DOHH2 (cell line): ENCODE measurements at regions not wholly inside any gene's neighbourhood (a gene's known extent, or its start where the extent isn't known, plus 50 kb on each side); places are given as distances from the start of the nearest gene placed in this dataset.
"Not testable (repeated sequence)": the region's sequence is repeated elsewhere in the genome, so short reads cannot be mapped to it uniquely, and the experiment has no call there.

Source experiments
- H3F3A ChIP-seq: fragments of 200-600 bp; sonication (generic), shearing (Covaris generic); 2 replicates; pipeline ENCODE4 v1.6.0; 2016; ENCODE audit warnings: antibody characterized with exemption, mild to moderate bottlenecking; ENCODE audit not compliant: control insufficient read depth, insufficient read depth
- H3K27ac ChIP-seq: fragments of 200-600 bp; sonication (generic); 2 replicates; pipeline ENCODE4 v1.5.1; 2014; ENCODE audit warnings: low read depth, mild to moderate bottlenecking, low read length, moderate library complexity
- H3K27me3 ChIP-seq: fragments of 200-600 bp; sonication (generic); 2 replicates; pipeline ENCODE4 v1.6.1; 2014; ENCODE audit warnings: mild to moderate bottlenecking, low read length, mixed read lengths; ENCODE audit not compliant: control insufficient read depth
- H3K36me3 ChIP-seq: fragments of 200-600 bp; sonication (generic); 2 replicates; pipeline ENCODE4 v1.6.1; 2014; ENCODE audit warnings: mild to moderate bottlenecking, low read length, moderate library complexity, mixed read lengths; ENCODE audit not compliant: control insufficient read depth
- H3K4me1 ChIP-seq: fragments of 200-600 bp; sonication (generic); 2 replicates; pipeline ENCODE4 v1.6.1; 2014; ENCODE audit warnings: mild to moderate bottlenecking, low read length, mixed read lengths; ENCODE audit not compliant: control insufficient read depth
- H3K4me2 ChIP-seq: fragments of 200-600 bp; sonication (generic); 2 replicates; pipeline ENCODE4 v1.6.0; 2014; ENCODE audit warnings: mild to moderate bottlenecking, low read length, moderate library complexity
- H3K4me3 ChIP-seq: fragments of 200-600 bp; sonication (generic); 2 replicates; pipeline ENCODE4 v1.5.1; 2014; ENCODE audit warnings: mild to moderate bottlenecking, low read length, mixed read lengths
- H3K79me2 ChIP-seq: fragments of 200-600 bp; sonication (generic); 2 replicates; pipeline ENCODE4 v1.6.1; 2014; ENCODE audit warnings: mild to moderate bottlenecking, low read length, mixed read lengths; ENCODE audit not compliant: control insufficient read depth
- H3K9me2 ChIP-seq: fragments of 200-600 bp; sonication (generic); replicated peaks from 2 replicates; pipeline ENCODE4 v1.6.1; 2014; ENCODE audit warnings: mild to moderate bottlenecking, low read length, mixed read lengths; ENCODE audit not compliant: control insufficient read depth
- H3K9me3 ChIP-seq: fragments of 200-600 bp; sonication (generic); 2 replicates; pipeline ENCODE4 v1.6.1; 2014; ENCODE audit warnings: antibody characterized with exemption, low read length, mixed read lengths; ENCODE audit not compliant: control insufficient read depth, insufficient read depth
- H4K20me1 ChIP-seq: fragments of 200-600 bp; sonication (generic); 2 replicates; pipeline ENCODE4 v1.6.0; 2014; ENCODE audit warnings: low read depth, mild to moderate bottlenecking, antibody characterized with exemption, low read length, moderate library complexity; ENCODE audit not compliant: control insufficient read depth, insufficient read depth
- EZH2phosphoT487 ChIP-seq: fragments of 200-600 bp; sonication (generic); IDR thresholded peaks from 2 replicates; pipeline ENCODE4 v1.6.1; 2017; ENCODE audit warnings: borderline replicate concordance, mild to moderate bottlenecking, antibody characterized with exemption, low read length, moderate library complexity, mixed read lengths
- TF ChIP-seq, protein P1 (sequence below): fragments of 200-600 bp; sonication (generic); IDR thresholded peaks from one replicate; pipeline ENCODE4 v1.5.1; 2014; ENCODE audit warnings: antibody characterized with exemption, mild to moderate bottlenecking, low read depth, low read length; ENCODE audit not compliant: poor library complexity, severe bottlenecking

DNA sequence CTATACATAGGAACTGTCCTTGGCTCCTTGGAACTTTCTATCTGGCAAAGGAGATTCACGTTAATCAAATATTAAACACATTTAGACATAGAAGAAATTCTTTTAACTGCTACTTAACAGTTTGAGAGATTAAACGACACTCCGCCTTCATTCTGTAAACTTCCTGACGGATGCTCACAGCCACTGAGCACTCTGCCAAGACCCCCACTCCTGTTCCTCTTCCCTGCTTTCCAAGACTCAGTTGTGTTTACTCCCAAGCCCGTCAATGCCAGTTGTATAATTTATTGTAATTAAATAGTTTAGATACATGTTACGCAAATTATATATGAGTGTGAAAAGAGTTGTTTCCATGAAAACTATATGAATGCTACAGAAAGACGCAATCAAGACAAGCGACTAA is 321.4 kb upstream of the EPHA4 start:
- Histone ChIP-seq H3K9me2 (no peaks in the 10 kb centered on the region), H3K4me3 (no peak overlapping the region), H3K9me3 (no peaks in the 10 kb centered on the region), H4K20me1 (no peaks in the 10 kb centered on the region), H3K27me3 (no peaks in the 10 kb centered on the region), H3K79me2 (no peaks in the 10 kb centered on the region), H3K4me1 (no peaks in the 10 kb centered on the region), H3K4me2 (no peak overlapping the region), H3K36me3 (no peaks in the 10 kb centered on the region), H3F3A (no peaks in the 10 kb centered on the region), H3K27ac (no peak overlapping the region)
- TF ChIP-seq, protein P1, sequence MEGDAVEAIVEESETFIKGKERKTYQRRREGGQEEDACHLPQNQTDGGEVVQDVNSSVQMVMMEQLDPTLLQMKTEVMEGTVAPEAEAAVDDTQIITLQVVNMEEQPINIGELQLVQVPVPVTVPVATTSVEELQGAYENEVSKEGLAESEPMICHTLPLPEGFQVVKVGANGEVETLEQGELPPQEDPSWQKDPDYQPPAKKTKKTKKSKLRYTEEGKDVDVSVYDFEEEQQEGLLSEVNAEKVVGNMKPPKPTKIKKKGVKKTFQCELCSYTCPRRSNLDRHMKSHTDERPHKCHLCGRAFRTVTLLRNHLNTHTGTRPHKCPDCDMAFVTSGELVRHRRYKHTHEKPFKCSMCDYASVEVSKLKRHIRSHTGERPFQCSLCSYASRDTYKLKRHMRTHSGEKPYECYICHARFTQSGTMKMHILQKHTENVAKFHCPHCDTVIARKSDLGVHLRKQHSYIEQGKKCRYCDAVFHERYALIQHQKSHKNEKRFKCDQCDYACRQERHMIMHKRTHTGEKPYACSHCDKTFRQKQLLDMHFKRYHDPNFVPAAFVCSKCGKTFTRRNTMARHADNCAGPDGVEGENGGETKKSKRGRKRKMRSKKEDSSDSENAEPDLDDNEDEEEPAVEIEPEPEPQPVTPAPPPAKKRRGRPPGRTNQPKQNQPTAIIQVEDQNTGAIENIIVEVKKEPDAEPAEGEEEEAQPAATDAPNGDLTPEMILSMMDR: no peak
- TF ChIP-seq EZH2phosphoT487: no peak

DNA sequence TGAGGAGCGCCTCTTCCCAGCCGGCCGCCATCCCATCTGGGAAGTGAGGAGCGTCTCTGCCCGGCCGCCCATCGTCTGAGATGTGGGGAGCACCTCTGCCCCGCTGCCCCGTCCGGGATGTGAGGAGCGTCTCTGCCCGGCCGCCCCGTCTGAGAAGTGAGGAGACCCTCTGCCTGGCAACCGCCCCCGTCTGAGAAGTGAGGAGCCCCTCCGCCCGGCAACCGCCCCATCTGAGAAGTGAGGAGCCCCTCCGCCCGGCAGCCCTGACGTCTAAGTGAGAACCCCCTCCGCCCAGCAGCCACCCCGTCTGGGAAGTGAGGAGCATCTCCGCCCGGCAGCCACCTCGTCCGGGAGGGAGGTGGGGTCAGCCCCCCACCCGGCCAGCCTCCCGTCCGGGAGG is 319.9 kb upstream of the EPHA4 start:
- H3K9me2 ChIP-seq, H3K79me2 ChIP-seq, H3K36me3 ChIP-seq, H4K20me1 ChIP-seq, H3K4me2 ChIP-seq, H3K9me3 ChIP-seq, H3K27ac ChIP-seq, H3F3A ChIP-seq, H3K4me3 ChIP-seq, H3K27me3 ChIP-seq, H3K4me1 ChIP-seq: not testable (repeated sequence)

DNA sequence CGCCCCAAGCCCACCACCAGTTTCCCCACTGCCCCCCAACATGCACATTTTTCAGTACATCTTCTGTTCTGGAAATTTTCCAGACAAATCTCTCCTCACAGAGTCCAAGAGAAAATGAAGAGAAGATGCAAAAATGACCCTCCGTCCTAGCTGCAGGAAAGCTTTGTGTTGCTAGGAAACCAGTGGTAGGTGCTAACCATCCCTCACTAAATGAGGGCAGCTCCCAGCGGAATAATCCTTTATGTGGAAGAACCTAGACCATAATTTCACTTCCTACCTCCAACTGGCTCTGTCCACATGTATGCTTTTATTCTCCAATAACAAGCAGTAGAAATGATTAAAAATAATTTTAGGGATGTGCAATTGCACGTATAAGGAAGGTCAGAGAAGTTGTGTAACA is 311.9 kb upstream of the EPHA4 start:
- H3K4me2 ChIP-seq: no peak overlapping the region
- H3K9me2 ChIP-seq: no peaks in the 10 kb centered on the region
- H3K36me3 ChIP-seq: no peaks in the 10 kb centered on the region
- no peaks in the 10 kb centered on the region for H3F3A ChIP-seq
- no peak overlapping the region for H3K27ac ChIP-seq
- no peak overlapping the region for H3K4me3 ChIP-seq
- TF ChIP-seq, protein P1: no peak
- TF ChIP-seq EZH2phosphoT487: no peak
- H3K9me3 ChIP-seq: no peaks in the 10 kb centered on the region
- no peaks in the 10 kb centered on the region for H4K20me1 ChIP-seq
- H3K79me2 ChIP-seq: no peaks in the 10 kb centered on the region
- H3K4me1 ChIP-seq: no peaks in the 10 kb centered on the region
- H3K27me3 ChIP-seq: no peaks in the 10 kb centered on the region

DNA sequence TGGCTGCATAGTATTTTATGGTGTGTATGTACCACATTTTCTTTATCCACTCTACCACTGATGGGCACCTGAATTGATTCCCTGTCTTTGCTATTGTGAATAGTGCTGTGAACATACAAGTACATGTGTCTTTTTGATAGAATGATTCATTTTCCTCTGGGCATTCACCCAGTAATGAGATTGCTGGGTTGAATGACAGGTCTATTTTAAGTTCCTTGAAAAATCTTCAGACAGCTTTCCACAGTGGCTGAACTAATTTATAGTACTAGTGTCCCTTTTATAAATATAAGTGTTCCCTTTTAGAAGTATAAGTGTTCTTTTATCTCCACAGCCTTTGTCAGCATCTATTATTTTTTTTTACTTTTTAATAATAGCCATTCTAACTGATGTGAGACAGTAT is 303.9 kb upstream of the EPHA4 start:
- H3K4me3 ChIP-seq: no peak overlapping the region
- no peaks in the 10 kb centered on the region for H3F3A ChIP-seq
- H3K36me3 ChIP-seq: no peaks in the 10 kb centered on the region
- H3K27ac ChIP-seq: no peak overlapping the region
- H3K9me2 ChIP-seq: no peaks in the 10 kb centered on the region
- H3K27me3 ChIP-seq: no peaks in the 10 kb centered on the region
- H3K4me1 ChIP-seq: no peaks in the 10 kb centered on the region
- no peak overlapping the region for H3K4me2 ChIP-seq
- TF ChIP-seq EZH2phosphoT487: no peak
- TF ChIP-seq, protein P1: no peak
- no peaks in the 10 kb centered on the region for H4K20me1 ChIP-seq
- no peaks in the 10 kb centered on the region for H3K9me3 ChIP-seq
- no peaks in the 10 kb centered on the region for H3K79me2 ChIP-seq
